H9 (cell line): ENCODE measurements at regions not wholly inside any gene's neighbourhood (a gene's known extent, or its start where the extent isn't known, plus 50 kb on each side); places are given as distances from the start of the nearest gene placed in this dataset.

Experiments
- DNase-seq: peaks from one replicate; pipeline ENCODE4 v3.0.0-alpha.2; 2017
- H2AFZ ChIP-seq: one replicate; pipeline ENCODE4 v1.6.1; 2013; ENCODE audit warnings: mild to moderate bottlenecking, low read length, control low read depth, moderate library complexity
- H2AK5ac ChIP-seq: 2 replicates; pipeline ENCODE4 v1.6.1; 2013; ENCODE audit warnings: low read length, control low read depth, mixed read lengths; ENCODE audit not compliant: insufficient read length
- H2BK120ac ChIP-seq: one replicate; pipeline ENCODE4 v1.6.1; 2013; ENCODE audit warnings: low read depth, mild to moderate bottlenecking, low read length, control low read depth, inconsistent platforms; ENCODE audit not compliant: poor library complexity, severe bottlenecking
- H2BK12ac ChIP-seq: 2 replicates; pipeline ENCODE4 v1.6.1; 2013; ENCODE audit warnings: low read length, control low read depth, mixed read lengths, low read depth; ENCODE audit not compliant: insufficient read length
- H2BK15ac ChIP-seq: 2 replicates; pipeline ENCODE4 v1.6.1; 2013; ENCODE audit warnings: low read depth, low read length, control low read depth
- H2BK20ac ChIP-seq: one replicate; pipeline ENCODE4 v1.6.1; 2013; ENCODE audit warnings: low read depth, mild to moderate bottlenecking, low read length, control low read depth, inconsistent platforms; ENCODE audit not compliant: poor library complexity, severe bottlenecking
- H2BK5ac ChIP-seq: 2 replicates; pipeline ENCODE4 v1.6.1; 2013; ENCODE audit warnings: low read length, control low read depth, mixed read lengths; ENCODE audit not compliant: insufficient read length
- H3K14ac ChIP-seq: 2 replicates; pipeline ENCODE4 v1.6.1; 2013; ENCODE audit warnings: low read length, control low read depth; ENCODE audit not compliant: insufficient read depth
- H3K18ac ChIP-seq: 2 replicates; pipeline ENCODE4 v1.6.1; 2013; ENCODE audit warnings: low read depth, mild to moderate bottlenecking, mixed read lengths, low read length, control low read depth; ENCODE audit not compliant: insufficient read length
- H3K23ac ChIP-seq: 2 replicates; pipeline ENCODE4 v1.6.1; 2013; ENCODE audit warnings: low read length, control low read depth, mixed read lengths, low read depth; ENCODE audit not compliant: insufficient read length
- H3K23me2 ChIP-seq: 2 replicates; pipeline ENCODE4 v1.6.1; 2013; ENCODE audit warnings: low read depth, mild to moderate bottlenecking, mixed read lengths, low read length, control low read depth; ENCODE audit not compliant: insufficient read length, poor library complexity, severe bottlenecking
- H3K27ac ChIP-seq: 2 replicates; pipeline ENCODE4 v1.5.1; 2013; ENCODE audit warnings: low read length, control low read depth, mixed read lengths, low read depth; ENCODE audit not compliant: insufficient read length
- H3K27me3 ChIP-seq: 2 replicates; pipeline ENCODE4 v1.6.1; 2013; ENCODE audit warnings: low read length, control low read depth, inconsistent platforms; ENCODE audit not compliant: insufficient read depth
- H3K4ac ChIP-seq: 2 replicates; pipeline ENCODE4 v1.6.1; 2013; ENCODE audit warnings: low read depth, mild to moderate bottlenecking, control low read depth, inconsistent platforms, low read length, moderate library complexity
- H3K4me1 ChIP-seq: 2 replicates; pipeline ENCODE4 v1.6.1; 2013; ENCODE audit warnings: low read length, control low read depth, inconsistent platforms; ENCODE audit not compliant: insufficient read depth
- H3K4me2 ChIP-seq: 2 replicates; pipeline ENCODE4 v1.6.1; 2013; ENCODE audit warnings: low read length, control low read depth, mixed read lengths; ENCODE audit not compliant: insufficient read length, insufficient read depth
- H3K56ac ChIP-seq: 2 replicates; pipeline ENCODE4 v1.6.1; 2013; ENCODE audit warnings: low read depth, mild to moderate bottlenecking, mixed read lengths, low read length, control low read depth; ENCODE audit not compliant: insufficient read length
- H3K79me1 ChIP-seq: 2 replicates; pipeline ENCODE4 v1.6.1; 2013; ENCODE audit warnings: low read depth, mild to moderate bottlenecking, moderate library complexity, low read length, control low read depth, inconsistent platforms; ENCODE audit not compliant: insufficient read depth, poor library complexity, severe bottlenecking
- H3K79me2 ChIP-seq: 2 replicates; pipeline ENCODE4 v1.6.1; 2013; ENCODE audit warnings: low read length, control low read depth, inconsistent platforms; ENCODE audit not compliant: insufficient read depth
- H3K9ac ChIP-seq: 2 replicates; pipeline ENCODE4 v1.6.1; 2013; ENCODE audit warnings: low read length, control low read depth, mixed read lengths; ENCODE audit not compliant: insufficient read length; ENCODE audit errors: extremely low read depth
- H3K9me3 ChIP-seq: one replicate; pipeline ENCODE4 v1.6.1; 2013; ENCODE audit warnings: low read depth, low read length, inconsistent platforms; ENCODE audit not compliant: control insufficient read depth
- H3T11ph ChIP-seq: one replicate; pipeline ENCODE4 v1.6.1; 2013; ENCODE audit warnings: mild to moderate bottlenecking, low read length, control low read depth, inconsistent platforms
- H4K20me1 ChIP-seq: one replicate; pipeline ENCODE4 v1.6.1; 2013; ENCODE audit not compliant: control insufficient read depth, insufficient read length, insufficient read depth
- H4K5ac ChIP-seq: 2 replicates; pipeline ENCODE4 v1.6.1; 2013; ENCODE audit warnings: low read depth, mild to moderate bottlenecking, mixed read lengths, low read length, control low read depth; ENCODE audit not compliant: insufficient read length
- H4K8ac ChIP-seq: replicated peaks from 2 replicates; pipeline ENCODE4 v1.6.1; 2013; ENCODE audit warnings: low read length, control low read depth, mixed read lengths, low read depth; ENCODE audit not compliant: insufficient read length
- H4K91ac ChIP-seq: 2 replicates; pipeline ENCODE4 v1.6.1; 2013; ENCODE audit warnings: low read depth, mild to moderate bottlenecking, moderate library complexity, mixed read lengths, low read length, control low read depth; ENCODE audit not compliant: insufficient read length
- H3K27ac Mint-ChIP-seq, 3 experiments: 2 replicates in 2 of 3; 3 replicates in 1 of 3; pipeline ENCODE4 v1.8.0; 2020 to 2021; ENCODE audit warnings: mixed read lengths in 3 of 3, mild to moderate bottlenecking in 1 of 3, moderate library complexity in 1 of 3
- H3K27me3 Mint-ChIP-seq: 2 replicates; pipeline ENCODE4 v1.8.0; 2021; ENCODE audit warnings: low read depth, mild to moderate bottlenecking, moderate library complexity, mixed read lengths
- H3K36me3 Mint-ChIP-seq, 3 experiments: 2 replicates in 2 of 3; 3 replicates in 1 of 3; pipeline ENCODE4 v1.8.0; 2020 to 2021; ENCODE audit warnings: low read depth in 3 of 3, mixed read lengths in 3 of 3; ENCODE audit not compliant: insufficient read depth in 1 of 3
- H3K4me1 Mint-ChIP-seq, 2 experiments: 2 replicates each; pipeline ENCODE4 v1.8.0; 2020; ENCODE audit warnings: mixed read lengths in 2 of 2
- H3K4me3 Mint-ChIP-seq, 2 experiments: 2 replicates in 1 of 2; 3 replicates in 1 of 2; pipeline ENCODE4 v1.8.0; 2020 to 2021; ENCODE audit warnings: mild to moderate bottlenecking in 2 of 2, mixed read lengths in 2 of 2, moderate library complexity in 1 of 2
- H3K9me3 Mint-ChIP-seq, 2 experiments: 2 replicates in 1 of 2; 3 replicates in 1 of 2; pipeline ENCODE4 v1.8.0; 2020; ENCODE audit warnings: mild to moderate bottlenecking in 2 of 2, mixed read lengths in 2 of 2, moderate library complexity in 1 of 2
- CTCF ChIP-seq: fragments of 200-600 bp; sonication (generic); conservative IDR thresholded peaks from 3 replicates; pipeline ENCODE4 v1.8.0; 2021; ENCODE audit warnings: antibody characterized with exemption, mild to moderate bottlenecking
- WGBS: extraction: QIAGEN DNeasy Blood & Tissue Kit; methylation state at CpG from one replicate; pipeline ENCODE4 v1.1.7; 2013; ENCODE audit warnings: missing lambda C conversion rate, low lambda C conversion rate, mixed read lengths; ENCODE audit not compliant: insufficient read length; ENCODE audit errors: extremely low coverage; 5-methylcytosine and 5-hydroxymethylcytosine counted together

GRCh38 chr3:43165786-43166185 lies 59.9 kb upstream of the POMGNT2 start:
- Histone ChIP-seq H3K79me1 (no peaks in the 10 kb centered on the region), H2BK12ac (no peak overlapping the region), H4K91ac (no peak overlapping the region), H3K9ac (no peak overlapping the region), H3K27me3 (no peaks in the 10 kb centered on the region), H2AFZ (no peak overlapping the region), H3K4ac (no peak overlapping the region), H4K8ac (no peak overlapping the region), H2AK5ac (no peak overlapping the region), H3K79me2 (no peaks in the 10 kb centered on the region), H3K9me3 (no peaks in the 10 kb centered on the region), H3K18ac (no peak overlapping the region), H3K4me1 (peaks cover 4% of the 10 kb centered on the region; the same call in 1 of the 2 replicates), H2BK20ac (no peak overlapping the region), H3K23me2 (no peaks in the 10 kb centered on the region), H3K23ac (no peak overlapping the region), H2BK15ac (no peak overlapping the region), H3K27ac (no peak overlapping the region), H3K14ac (no peak overlapping the region), H4K20me1 (no peaks in the 10 kb centered on the region), H4K5ac (no peak overlapping the region), H3K4me2 (no peak overlapping the region), H2BK5ac (no peak overlapping the region), H3T11ph (no peak overlapping the region), H3K56ac (no peak overlapping the region), H2BK120ac (no peak overlapping the region)
- H3K27me3 Mint-ChIP-seq: no peaks in the 10 kb centered on the region; the same call in 1 of the 2 replicates
- no peak overlapping the region for H3K27ac Mint-ChIP-seq
- TF ChIP-seq CTCF: no peak
- DNase-seq: no peak
- peaks cover 14 to 15% of the 10 kb centered on the region in 2 experiments for H3K4me1 Mint-ChIP-seq
- peaks cover 8 to 12% of the 10 kb centered on the region in 2 experiments for H3K9me3 Mint-ChIP-seq
- no CpG with 5 or more reads among the region's 3 CpGs for WGBS
- H3K4me3 Mint-ChIP-seq: no peak overlapping the region
- H3K36me3 Mint-ChIP-seq: peaks cover 0 to 10% (median 0%) of the 10 kb centered on the region in 3 experiments; a peak in 3 of 7 replicates
